ACC112 (cell line): ENCODE measurements at regions not wholly inside any gene's neighbourhood (a gene's known extent, or its start where the extent isn't known, plus 50 kb on each side); places are given as distances from the start of the nearest gene placed in this dataset.

ENCODE experiments used
- H2AFZ ChIP-seq: fragments of 200-600 bp; sonication (generic); one replicate; pipeline ENCODE4 v1.6.0; 2017; ENCODE audit warnings: antibody characterized with exemption, low read length; ENCODE audit not compliant: unreplicated experiment
- H3K27ac ChIP-seq: fragments of 200-600 bp; sonication (generic); 2 replicates; pipeline ENCODE4 v1.5.1; 2014; ENCODE audit warnings: low read depth, mild to moderate bottlenecking, antibody characterized with exemption, low read length, moderate library complexity
- H3K27me3 ChIP-seq: fragments of 200-600 bp; sonication (generic); 2 replicates; pipeline ENCODE4 v1.6.1; 2014; ENCODE audit warnings: mild to moderate bottlenecking, antibody characterized with exemption, low read length, moderate library complexity, mixed read lengths; ENCODE audit not compliant: insufficient read depth
- H3K36me3 ChIP-seq: fragments of 200-600 bp; sonication (generic); 2 replicates; pipeline ENCODE4 v1.6.1; 2016; ENCODE audit warnings: mild to moderate bottlenecking, antibody characterized with exemption, low read length, moderate library complexity, mixed read lengths; ENCODE audit not compliant: insufficient read depth
- H3K4me1 ChIP-seq: fragments of 200-600 bp; sonication (generic); one replicate; pipeline ENCODE4 v1.6.1; 2016; ENCODE audit warnings: low read length, mixed read lengths; ENCODE audit not compliant: insufficient read depth, unreplicated experiment, control insufficient read depth
- H3K4me3 ChIP-seq: fragments of 200-600 bp; sonication (generic); 2 replicates; pipeline ENCODE4 v1.5.1; 2014; ENCODE audit warnings: mild to moderate bottlenecking, low read depth, low read length
- H3K79me2 ChIP-seq: fragments of 200-600 bp; sonication (generic); one replicate; pipeline ENCODE4 v1.6.0; 2016; ENCODE audit warnings: low read length; ENCODE audit not compliant: control insufficient read depth, unreplicated experiment, insufficient read depth

DNA sequence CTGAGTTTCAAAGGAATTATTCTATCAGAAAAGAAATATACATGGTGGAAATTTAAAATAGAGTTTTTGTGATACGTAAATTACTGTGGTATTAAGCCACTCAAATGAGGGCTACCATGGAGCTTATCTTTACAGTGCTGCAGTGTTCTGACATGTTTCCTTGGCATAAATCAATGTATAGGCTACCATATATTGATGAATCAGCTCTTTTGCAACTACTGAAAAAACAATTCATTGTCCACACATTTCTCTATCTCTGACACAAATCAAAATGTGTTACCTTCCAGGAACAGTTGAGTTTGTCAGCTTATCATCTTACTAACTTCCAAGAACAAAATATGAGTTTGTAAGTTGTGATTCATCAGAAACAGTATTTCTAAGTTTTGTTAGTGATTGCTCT lies 140.3 kb upstream of the CDH18 start:
- no peaks in the 10 kb centered on the region for H3K36me3 ChIP-seq
- H3K4me3 ChIP-seq, result no peak overlapping the region
- H3K27me3 ChIP-seq, result no peaks in the 10 kb centered on the region
- H3K4me1 ChIP-seq, result no peaks in the 10 kb centered on the region
- no peak overlapping the region for H2AFZ ChIP-seq
- H3K27ac ChIP-seq, result no peak overlapping the region
- H3K79me2 ChIP-seq, result no peaks in the 10 kb centered on the region

DNA sequence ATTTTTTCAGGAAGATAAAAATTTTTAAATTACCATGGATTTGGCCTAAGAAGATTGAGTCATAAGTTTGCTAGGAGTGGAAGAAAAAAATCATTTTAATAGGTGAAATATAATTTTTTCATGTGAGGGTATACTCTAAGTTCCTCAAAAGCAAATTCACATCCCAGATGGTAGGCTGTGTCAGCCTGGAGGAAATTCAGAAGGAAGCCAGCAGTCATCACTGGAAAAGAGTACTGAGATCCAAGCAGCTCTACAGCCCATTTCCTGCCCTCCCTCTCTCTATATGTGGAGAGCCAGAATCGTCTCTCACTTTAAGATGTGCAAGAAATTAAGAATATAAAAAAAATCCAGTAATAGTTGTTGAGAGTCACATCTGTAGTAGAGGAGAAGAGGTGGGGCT lies 126.5 kb upstream of the CDH18 start:
- Histone ChIP-seq H3K4me3 (no peak overlapping the region), H3K79me2 (no peaks in the 10 kb centered on the region), H2AFZ (no peak overlapping the region), H3K27me3 (no peaks in the 10 kb centered on the region), H3K36me3 (no peaks in the 10 kb centered on the region), H3K4me1 (peaks cover 19% of the 10 kb centered on the region), H3K27ac (no peak overlapping the region)

DNA sequence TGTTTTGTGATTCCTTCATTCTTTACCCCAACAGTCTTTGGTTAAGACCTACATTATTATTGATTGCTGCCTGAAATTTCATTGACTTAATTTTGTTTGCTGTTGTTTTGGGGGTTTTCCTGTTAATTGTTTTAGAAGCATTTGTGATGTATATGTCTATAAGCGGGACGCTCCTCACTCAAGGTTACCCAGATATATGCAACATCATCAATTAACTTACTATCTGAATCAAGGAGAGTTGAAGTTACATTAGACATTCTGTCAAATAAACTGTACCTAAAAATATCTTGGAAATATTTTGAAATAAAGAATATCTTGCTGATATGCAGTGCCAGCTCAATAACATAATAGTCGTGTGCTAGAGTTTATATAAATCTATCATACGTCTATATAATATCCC lies 125.9 kb upstream of the CDH18 start:
- no peak overlapping the region for H2AFZ ChIP-seq
- H3K79me2 ChIP-seq, result no peaks in the 10 kb centered on the region
- H3K27ac ChIP-seq, result no peak overlapping the region

DNA sequence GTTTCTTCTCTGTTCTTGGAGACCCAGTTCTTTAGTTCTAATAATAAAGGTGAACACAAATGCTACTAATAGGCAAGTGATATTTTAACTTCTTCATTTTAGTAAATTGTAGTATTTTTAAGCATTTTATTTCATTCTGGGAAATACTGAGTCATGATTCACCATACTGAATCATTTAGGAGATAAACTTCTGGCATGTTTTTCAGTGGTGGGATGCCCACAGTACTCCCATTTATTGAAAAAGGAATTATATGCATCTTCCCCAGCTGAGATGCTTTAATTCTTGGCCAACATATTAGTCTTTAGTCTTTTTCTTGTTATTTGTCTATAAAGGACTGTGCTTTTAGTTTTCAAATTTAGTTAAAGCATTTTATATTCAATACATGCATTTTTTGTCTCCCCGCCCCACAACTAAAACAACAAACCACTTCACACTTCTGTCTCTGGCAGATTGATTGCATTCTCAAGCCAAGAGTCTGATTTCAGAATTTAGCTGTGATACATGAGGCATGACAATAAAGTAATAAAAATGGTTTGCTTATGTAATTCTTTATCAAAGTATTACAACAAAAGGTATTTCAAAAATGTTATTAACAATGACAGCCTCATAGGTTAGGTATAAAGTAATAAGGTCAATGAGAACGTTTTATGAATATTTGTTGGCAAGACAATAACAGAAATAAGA lies 125.2 kb upstream of the CDH18 start:
- no peak overlapping the region for H3K4me3 ChIP-seq
- peaks cover 19% of the 10 kb centered on the region for H3K4me1 ChIP-seq
- peak overlapping the region; percentile 43 for H3K27ac ChIP-seq
- H3K27me3 ChIP-seq, result no peaks in the 10 kb centered on the region
- H3K79me2 ChIP-seq, result no peaks in the 10 kb centered on the region
- H3K36me3 ChIP-seq, result no peaks in the 10 kb centered on the region
- peak overlapping the region; percentile 47 for H2AFZ ChIP-seq

More for the DNA sequence above, 125.9 kb upstream of the CDH18 start:
- H3K27me3 ChIP-seq, result no peaks in the 10 kb centered on the region
- peaks cover 19% of the 10 kb centered on the region for H3K4me1 ChIP-seq
- no peaks in the 10 kb centered on the region for H3K36me3 ChIP-seq
- no peak overlapping the region for H3K4me3 ChIP-seq

DNA sequence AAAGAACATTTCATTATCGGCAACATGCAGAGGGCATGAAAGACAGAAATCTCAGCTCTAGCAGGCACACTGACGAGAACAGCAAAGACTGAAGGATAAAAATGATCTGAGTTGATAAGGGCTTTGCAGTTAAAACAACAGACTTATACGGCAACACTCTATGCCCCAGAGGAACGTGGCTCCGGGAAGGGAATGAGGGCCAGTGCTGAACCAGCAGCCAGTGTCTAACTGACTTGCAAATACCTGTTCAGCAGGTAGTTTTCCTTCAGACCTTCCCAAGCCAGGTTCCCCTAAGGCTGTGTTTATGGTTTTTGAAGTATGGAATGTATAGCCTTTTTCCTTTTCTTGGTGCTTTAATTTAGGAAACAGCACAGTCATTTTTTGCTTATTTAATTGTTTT lies 121.3 kb upstream of the CDH18 start:
- Histone ChIP-seq H3K27me3 (no peaks in the 10 kb centered on the region), H3K4me3 (no peak overlapping the region), H3K79me2 (no peaks in the 10 kb centered on the region), H3K27ac (no peak overlapping the region), H2AFZ (no peak overlapping the region), H3K4me1 (peaks cover 19% of the 10 kb centered on the region), H3K36me3 (no peaks in the 10 kb centered on the region)

DNA sequence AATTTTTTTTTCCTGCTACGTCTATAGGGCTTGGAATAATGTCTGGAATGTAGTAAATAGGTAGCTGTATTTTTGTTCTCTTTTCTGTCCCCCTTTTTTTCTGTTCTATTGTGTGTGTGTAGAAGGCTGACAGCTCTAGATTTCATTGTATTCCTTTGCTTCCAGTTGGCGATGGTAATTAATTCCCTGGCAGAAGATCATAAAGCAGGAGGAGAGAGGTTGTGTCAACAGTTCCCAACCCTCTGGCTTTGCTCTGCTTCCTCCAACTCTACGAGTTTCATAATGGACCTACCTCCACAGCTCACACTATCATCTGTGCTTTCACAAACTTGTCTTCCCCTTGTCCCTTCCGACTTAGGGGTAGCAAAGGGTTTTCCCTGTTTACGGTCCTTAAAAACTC lies 117.9 kb upstream of the CDH18 start:
- Histone ChIP-seq H3K36me3 (no peaks in the 10 kb centered on the region), H3K79me2 (no peaks in the 10 kb centered on the region), H3K4me3 (no peak overlapping the region), H3K27ac (no peak overlapping the region), H2AFZ (peak overlapping the region; percentile 2), H3K27me3 (no peaks in the 10 kb centered on the region), H3K4me1 (peaks cover 6% of the 10 kb centered on the region)

DNA sequence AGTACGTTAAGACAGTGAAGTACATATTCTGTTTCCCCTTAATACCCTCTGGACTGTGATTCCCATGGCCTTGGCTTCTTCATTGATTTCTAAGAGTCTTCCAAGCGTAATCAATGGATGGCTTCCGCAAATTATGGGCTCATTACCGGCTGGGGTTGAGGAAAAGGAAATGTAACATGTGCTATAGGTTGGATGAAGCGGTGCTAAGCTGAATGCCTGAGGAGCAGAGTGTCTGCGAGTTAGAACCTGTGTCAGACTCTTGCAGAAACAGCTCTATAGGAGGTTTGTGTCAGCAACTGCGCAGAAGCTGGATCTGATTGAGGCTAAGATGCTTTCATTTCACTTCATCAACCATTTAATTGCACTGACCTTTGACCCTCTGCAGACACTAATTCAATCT lies 114.3 kb upstream of the CDH18 start:
- Histone ChIP-seq H3K4me3 (no peak overlapping the region), H3K79me2 (no peaks in the 10 kb centered on the region)

DNA sequence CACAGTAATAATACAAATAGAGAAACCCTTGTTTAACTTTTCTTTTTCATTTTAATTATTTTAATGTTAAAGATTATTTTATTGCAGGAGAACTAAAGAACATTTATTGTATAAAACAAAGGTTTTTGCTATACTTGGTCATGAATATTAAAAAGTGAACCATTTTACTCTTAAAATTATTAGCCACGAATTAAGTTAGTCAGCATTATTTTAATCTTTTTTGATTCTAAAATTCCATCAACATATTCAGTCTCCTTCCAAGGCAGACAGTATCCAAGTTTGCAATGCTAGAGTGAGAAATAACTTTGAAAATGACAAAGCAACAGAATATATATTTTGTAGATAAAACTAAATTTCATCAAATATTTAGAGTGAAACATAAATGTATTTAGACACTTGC lies 110.7 kb upstream of the CDH18 start:
- H3K79me2 ChIP-seq, result no peaks in the 10 kb centered on the region
- H3K4me3 ChIP-seq, result no peak overlapping the region
- H3K4me1 ChIP-seq, result no peaks in the 10 kb centered on the region
- H3K27me3 ChIP-seq, result no peaks in the 10 kb centered on the region
- H3K27ac ChIP-seq, result no peak overlapping the region
- H3K36me3 ChIP-seq, result no peaks in the 10 kb centered on the region
- H2AFZ ChIP-seq, result no peak overlapping the region

More for the DNA sequence above, 114.3 kb upstream of the CDH18 start:
- Histone ChIP-seq H3K27me3 (no peaks in the 10 kb centered on the region), H3K27ac (no peak overlapping the region), H3K36me3 (no peaks in the 10 kb centered on the region), H2AFZ (no peak overlapping the region), H3K4me1 (no peaks in the 10 kb centered on the region)

DNA sequence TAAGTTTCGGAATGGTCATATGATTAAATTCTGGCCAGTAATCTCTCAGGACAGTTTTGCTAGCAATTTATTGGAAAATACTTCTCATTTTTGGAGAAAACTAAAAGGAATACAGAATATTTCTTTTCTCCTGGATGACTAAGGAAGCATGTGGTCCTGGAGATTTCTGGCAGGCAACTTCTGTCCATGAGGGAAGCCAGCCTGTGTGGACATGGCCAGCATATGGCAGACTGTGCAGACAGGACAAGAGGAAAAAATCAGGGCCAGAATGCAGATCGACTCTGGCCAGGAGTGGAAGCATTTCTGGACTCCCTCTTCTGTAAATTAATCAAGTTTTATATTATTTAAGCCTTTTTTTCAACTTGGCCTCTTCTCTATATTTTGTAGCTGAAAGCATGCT lies 100.4 kb upstream of the CDH18 start:
- H3K27me3 ChIP-seq, result no peaks in the 10 kb centered on the region
- H3K79me2 ChIP-seq, result no peaks in the 10 kb centered on the region
- no peak overlapping the region for H3K4me3 ChIP-seq
- no peaks in the 10 kb centered on the region for H3K36me3 ChIP-seq
- no peaks in the 10 kb centered on the region for H3K4me1 ChIP-seq
- no peak overlapping the region for H2AFZ ChIP-seq
- H3K27ac ChIP-seq, result no peak overlapping the region

DNA sequence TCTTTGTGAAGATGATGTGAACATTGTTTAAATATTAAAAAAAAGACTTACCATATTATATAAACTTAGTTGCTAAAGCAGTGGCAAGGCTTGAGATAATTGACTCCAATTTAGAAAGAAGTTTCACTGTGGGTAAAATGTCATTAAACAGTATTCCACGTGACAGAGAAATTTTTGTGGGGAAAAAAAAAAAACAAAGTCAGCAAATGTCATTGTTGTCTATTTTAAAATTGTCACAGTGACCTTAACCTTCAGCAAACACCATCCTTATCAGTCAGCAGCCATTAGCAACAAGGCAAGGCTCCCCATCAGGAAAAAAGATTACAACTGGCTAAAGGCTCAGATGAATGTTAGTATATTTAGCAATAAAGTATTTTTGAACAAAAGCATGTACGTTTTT lies 99.3 kb upstream of the CDH18 start:
- Histone ChIP-seq H3K4me3 (no peak overlapping the region), H3K36me3 (no peaks in the 10 kb centered on the region), H3K4me1 (no peaks in the 10 kb centered on the region), H3K27me3 (no peaks in the 10 kb centered on the region), H2AFZ (no peak overlapping the region), H3K27ac (no peak overlapping the region), H3K79me2 (no peaks in the 10 kb centered on the region)

DNA sequence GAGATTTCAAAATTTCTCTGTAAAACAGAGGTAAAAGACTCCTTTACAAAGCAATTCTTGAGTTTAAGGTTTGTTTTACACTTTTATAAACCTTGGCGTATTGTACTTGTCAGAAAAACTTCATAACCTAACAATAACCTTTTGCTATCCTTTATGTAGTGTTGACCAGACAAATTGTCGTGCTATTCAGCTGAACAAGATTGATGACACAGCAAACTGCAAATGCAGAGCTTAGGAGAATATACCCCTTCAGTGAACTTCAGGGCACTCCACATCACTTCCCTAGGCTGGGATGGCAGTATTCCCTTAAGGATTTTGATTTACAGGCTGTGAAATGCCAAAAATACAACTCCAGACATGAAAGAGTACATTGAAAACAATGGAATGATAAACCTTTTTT lies 89.2 kb upstream of the CDH18 start:
- Histone ChIP-seq H3K36me3 (no peaks in the 10 kb centered on the region), H2AFZ (peak overlapping the region; percentile 13), H3K27me3 (no peaks in the 10 kb centered on the region), H3K4me1 (peaks cover 11% of the 10 kb centered on the region), H3K79me2 (no peaks in the 10 kb centered on the region), H3K27ac (no peak overlapping the region), H3K4me3 (no peak overlapping the region)
